ENCODE measurements at regions not wholly inside any gene's neighbourhood (a gene's known extent, or its start where the extent isn't known, plus 50 kb on each side); places are given as distances from the start of the nearest gene placed in this dataset.

DNA sequence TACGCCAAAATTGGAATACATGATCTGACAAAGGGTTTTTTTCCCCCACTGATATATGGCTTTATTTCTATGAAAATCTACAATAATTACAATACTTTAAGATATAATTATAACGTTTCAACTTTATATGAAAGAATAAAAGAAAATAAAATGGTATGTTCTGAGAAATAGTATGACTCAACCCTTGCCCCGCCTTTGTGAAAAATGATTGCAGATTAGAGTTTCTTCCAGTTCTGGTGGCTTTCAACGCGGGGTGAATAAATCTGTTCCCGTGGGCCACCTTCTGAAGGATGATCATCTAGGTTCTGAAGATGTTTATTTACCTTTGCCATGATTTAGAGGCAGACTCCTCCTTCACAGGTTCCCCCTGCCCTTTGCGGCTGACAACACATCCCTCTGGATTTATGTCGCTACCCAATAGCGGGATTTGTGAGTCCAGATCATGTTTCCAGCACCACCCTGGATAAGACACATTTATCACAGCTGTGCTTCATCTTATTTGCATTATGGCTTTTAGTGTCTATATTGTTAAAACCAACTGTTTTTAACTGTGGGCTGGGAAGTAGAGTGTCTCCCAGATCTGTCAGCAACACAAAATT is 607.0 kb upstream of the KIRREL3 start:
- no peak overlapping the region for H3K4me3 ChIP-seq (ENCODE audit: low read depth, low read length)
- no peaks in the 10 kb centered on the region for H3K36me3 ChIP-seq (ENCODE audit: control insufficient read depth, insufficient read depth, low read length)
- H3K9ac ChIP-seq (ENCODE audit: low read depth, low read length) = no peak overlapping the region
- H3K9me3 ChIP-seq (ENCODE audit: control insufficient read depth, insufficient read depth, low read length) = no peaks in the 10 kb centered on the region
- H3K4me1 ChIP-seq (ENCODE audit: control insufficient read depth, insufficient read depth, low read length) = peaks cover 8% of the 10 kb centered on the region
- no peaks in the 10 kb centered on the region for H3K27me3 ChIP-seq (ENCODE audit: control insufficient read depth, insufficient read depth, low read length)

DNA sequence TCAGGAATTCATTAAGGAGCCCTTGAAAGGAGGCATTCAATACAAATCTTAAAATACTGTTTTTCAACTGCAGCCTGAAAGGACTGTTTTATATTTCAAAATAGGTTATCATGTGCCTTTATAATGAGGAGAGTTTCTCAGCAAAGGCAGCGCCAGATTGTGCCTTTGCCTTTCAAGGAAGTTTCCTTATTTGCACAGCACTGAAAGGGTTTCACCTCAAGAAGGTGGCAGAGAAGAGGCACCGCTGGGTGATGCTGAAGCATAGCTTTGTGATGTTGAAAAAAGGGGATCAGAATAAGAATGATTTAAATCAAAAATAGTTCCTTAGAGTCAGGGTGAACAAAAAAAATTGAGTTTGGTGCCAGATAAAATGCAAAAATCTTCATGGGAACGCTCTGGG is 601.0 kb upstream of the KIRREL3 start:
- H3K9me3 ChIP-seq (ENCODE audit: control insufficient read depth, insufficient read depth, low read length) = no peaks in the 10 kb centered on the region
- no peaks in the 10 kb centered on the region for H3K27me3 ChIP-seq (ENCODE audit: control insufficient read depth, insufficient read depth, low read length)
- no peak overlapping the region for H3K4me3 ChIP-seq (ENCODE audit: low read depth, low read length)

GRCh38 chr11:127600674-127601073 is 600.1 kb upstream of the KIRREL3 start:
- no peaks in the 10 kb centered on the region for H3K27me3 ChIP-seq (ENCODE audit: control insufficient read depth, insufficient read depth, low read length)
- no peak overlapping the region for H3K4me3 ChIP-seq (ENCODE audit: low read depth, low read length)
- H3K36me3 ChIP-seq (ENCODE audit: control insufficient read depth, insufficient read depth, low read length) = no peaks in the 10 kb centered on the region
- no peaks in the 10 kb centered on the region for H3K9me3 ChIP-seq (ENCODE audit: control insufficient read depth, insufficient read depth, low read length)
- H3K4me1 ChIP-seq (ENCODE audit: control insufficient read depth, insufficient read depth, low read length) = peaks cover 5% of the 10 kb centered on the region
- H3K9ac ChIP-seq (ENCODE audit: low read depth, low read length) = no peak overlapping the region

More for the DNA sequence above, 601.0 kb upstream of the KIRREL3 start:
- no peaks in the 10 kb centered on the region for H3K36me3 ChIP-seq (ENCODE audit: control insufficient read depth, insufficient read depth, low read length)
- peaks cover 5% of the 10 kb centered on the region for H3K4me1 ChIP-seq (ENCODE audit: control insufficient read depth, insufficient read depth, low read length)
- no peak overlapping the region for H3K9ac ChIP-seq (ENCODE audit: low read depth, low read length)

- Histone ChIP-seq H3K36me3 (ENCODE audit: control insufficient read depth, insufficient read depth, low read length) (no peaks in the 10 kb centered on the region), H3K9me3 (ENCODE audit: control insufficient read depth, insufficient read depth, low read length) (no peaks in the 10 kb centered on the region), H3K27me3 (ENCODE audit: control insufficient read depth, insufficient read depth, low read length) (no peaks in the 10 kb centered on the region), H3K9ac (ENCODE audit: low read depth, low read length) (no peak overlapping the region), H3K4me3 (ENCODE audit: low read depth, low read length) (no peak overlapping the region), H3K4me1 (ENCODE audit: control insufficient read depth, insufficient read depth, low read length) (peaks cover 5% of the 10 kb centered on the region)
Observed at GRCh38 chr11:127598476-127598875, 597.9 kb upstream of the KIRREL3 start.

GRCh38 chr11:127596433-127596832 is 595.9 kb upstream of the KIRREL3 start:
- Histone ChIP-seq H3K9ac (ENCODE audit: low read depth, low read length) (no peak overlapping the region), H3K36me3 (ENCODE audit: control insufficient read depth, insufficient read depth, low read length) (no peaks in the 10 kb centered on the region), H3K4me1 (ENCODE audit: control insufficient read depth, insufficient read depth, low read length) (peaks cover 4% of the 10 kb centered on the region), H3K9me3 (ENCODE audit: control insufficient read depth, insufficient read depth, low read length) (no peaks in the 10 kb centered on the region), H3K27me3 (ENCODE audit: control insufficient read depth, insufficient read depth, low read length) (no peaks in the 10 kb centered on the region), H3K4me3 (ENCODE audit: low read depth, low read length) (no peak overlapping the region)

GRCh38 chr11:127592371-127592770 is 591.8 kb upstream of the KIRREL3 start:
- H3K9ac ChIP-seq (ENCODE audit: low read depth, low read length) = no peak overlapping the region
- H3K9me3 ChIP-seq (ENCODE audit: control insufficient read depth, insufficient read depth, low read length) = no peaks in the 10 kb centered on the region
- H3K4me3 ChIP-seq (ENCODE audit: low read depth, low read length) = no peak overlapping the region
- H3K36me3 ChIP-seq (ENCODE audit: control insufficient read depth, insufficient read depth, low read length) = no peaks in the 10 kb centered on the region
- no peaks in the 10 kb centered on the region for H3K27me3 ChIP-seq (ENCODE audit: control insufficient read depth, insufficient read depth, low read length)
- no peaks in the 10 kb centered on the region for H3K4me1 ChIP-seq (ENCODE audit: control insufficient read depth, insufficient read depth, low read length)

DNA sequence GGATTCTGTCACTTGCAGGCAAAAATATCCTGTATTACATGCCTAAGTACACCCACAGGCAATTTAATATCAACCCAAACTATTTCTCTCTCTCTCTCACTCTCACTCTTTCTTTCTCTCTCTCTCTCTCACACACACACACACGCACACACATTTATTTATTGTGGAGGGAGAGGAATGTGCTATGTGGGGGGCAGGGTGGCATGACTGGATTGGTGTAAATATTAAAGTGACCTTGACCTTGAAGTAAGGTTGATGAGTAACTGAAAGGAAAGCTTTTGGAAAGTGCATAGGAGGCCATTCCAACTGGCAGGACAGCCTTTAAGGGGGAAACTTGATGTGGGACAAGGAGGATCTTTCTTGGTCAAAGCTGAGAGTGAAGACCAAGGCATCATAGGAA is 589.7 kb upstream of the KIRREL3 start:
- H3K36me3 ChIP-seq (ENCODE audit: control insufficient read depth, insufficient read depth, low read length) = no peaks in the 10 kb centered on the region
- H3K4me3 ChIP-seq (ENCODE audit: low read depth, low read length) = no peak overlapping the region
- H3K9ac ChIP-seq (ENCODE audit: low read depth, low read length) = no peak overlapping the region
- no peaks in the 10 kb centered on the region for H3K27me3 ChIP-seq (ENCODE audit: control insufficient read depth, insufficient read depth, low read length)
- H3K9me3 ChIP-seq (ENCODE audit: control insufficient read depth, insufficient read depth, low read length) = no peaks in the 10 kb centered on the region
- H3K4me1 ChIP-seq (ENCODE audit: control insufficient read depth, insufficient read depth, low read length) = no peaks in the 10 kb centered on the region

- H3K9me3 ChIP-seq (ENCODE audit: control insufficient read depth, insufficient read depth, low read length) = no peaks in the 10 kb centered on the region
- H3K9ac ChIP-seq (ENCODE audit: low read depth, low read length) = no peak overlapping the region
- no peaks in the 10 kb centered on the region for H3K36me3 ChIP-seq (ENCODE audit: control insufficient read depth, insufficient read depth, low read length)
- no peaks in the 10 kb centered on the region for H3K4me1 ChIP-seq (ENCODE audit: control insufficient read depth, insufficient read depth, low read length)
- no peaks in the 10 kb centered on the region for H3K27me3 ChIP-seq (ENCODE audit: control insufficient read depth, insufficient read depth, low read length)
- no peak overlapping the region for H3K4me3 ChIP-seq (ENCODE audit: low read depth, low read length)
Observed at GRCh38 chr11:127588431-127588830, 587.9 kb upstream of the KIRREL3 start.

DNA sequence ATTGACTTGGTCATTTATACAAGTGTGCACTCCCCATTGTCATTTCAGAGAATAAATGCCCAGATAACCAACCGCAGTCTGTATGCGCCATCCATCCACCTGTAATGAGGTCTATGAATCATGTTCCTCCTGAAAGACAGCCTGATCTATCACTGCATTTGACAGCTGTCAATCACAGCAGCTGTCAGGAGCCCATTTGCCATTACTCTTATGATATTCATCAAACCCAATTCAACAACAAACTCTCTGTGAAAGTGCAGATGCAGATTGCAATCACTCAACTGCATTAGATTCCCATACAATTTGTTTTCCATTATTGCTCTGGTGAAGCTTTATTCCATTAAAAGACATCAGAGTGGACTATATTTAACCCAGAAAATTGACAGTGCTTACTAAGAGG is 586.9 kb upstream of the KIRREL3 start:
- no peak overlapping the region for H3K4me3 ChIP-seq (ENCODE audit: low read depth, low read length)

DNA sequence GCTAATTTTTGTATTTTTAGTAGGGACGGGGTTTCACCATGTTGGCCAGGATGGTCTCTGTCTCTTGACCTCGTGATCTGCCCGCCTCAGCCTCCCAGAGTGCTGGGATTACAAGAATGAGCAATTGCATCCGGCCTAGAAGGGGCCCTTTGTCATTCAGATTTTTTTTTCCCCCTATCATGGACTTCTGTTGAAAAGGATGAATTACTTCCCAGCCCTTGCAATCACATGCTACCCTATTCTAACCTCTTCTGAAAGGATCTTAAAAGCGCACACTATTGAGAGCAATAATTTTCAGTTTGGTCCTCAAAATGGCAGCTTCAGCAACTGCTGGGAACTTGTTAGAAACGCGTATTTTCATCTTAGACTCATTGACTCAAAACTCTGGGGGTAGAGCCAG is 575.6 kb upstream of the KIRREL3 start:
- Histone ChIP-seq H3K9ac (ENCODE audit: low read depth, low read length) (no peak overlapping the region), H3K4me1 (ENCODE audit: control insufficient read depth, insufficient read depth, low read length) (peaks cover 8% of the 10 kb centered on the region), H3K4me3 (ENCODE audit: low read depth, low read length) (no peak overlapping the region), H3K9me3 (ENCODE audit: control insufficient read depth, insufficient read depth, low read length) (no peaks in the 10 kb centered on the region), H3K27me3 (ENCODE audit: control insufficient read depth, insufficient read depth, low read length) (no peaks in the 10 kb centered on the region), H3K36me3 (ENCODE audit: control insufficient read depth, insufficient read depth, low read length) (no peaks in the 10 kb centered on the region)

More for the DNA sequence above, 586.9 kb upstream of the KIRREL3 start:
- H3K9me3 ChIP-seq (ENCODE audit: control insufficient read depth, insufficient read depth, low read length) = no peaks in the 10 kb centered on the region
- H3K9ac ChIP-seq (ENCODE audit: low read depth, low read length) = no peak overlapping the region
- no peaks in the 10 kb centered on the region for H3K36me3 ChIP-seq (ENCODE audit: control insufficient read depth, insufficient read depth, low read length)
- no peaks in the 10 kb centered on the region for H3K27me3 ChIP-seq (ENCODE audit: control insufficient read depth, insufficient read depth, low read length)
- no peaks in the 10 kb centered on the region for H3K4me1 ChIP-seq (ENCODE audit: control insufficient read depth, insufficient read depth, low read length)

GRCh38 chr11:127574478-127574877 is 573.9 kb upstream of the KIRREL3 start:
- Histone ChIP-seq H3K36me3 (ENCODE audit: control insufficient read depth, insufficient read depth, low read length) (no peaks in the 10 kb centered on the region), H3K9me3 (ENCODE audit: control insufficient read depth, insufficient read depth, low read length) (no peaks in the 10 kb centered on the region), H3K4me1 (ENCODE audit: control insufficient read depth, insufficient read depth, low read length) (peaks cover 8% of the 10 kb centered on the region), H3K4me3 (ENCODE audit: low read depth, low read length) (no peak overlapping the region), H3K27me3 (ENCODE audit: control insufficient read depth, insufficient read depth, low read length) (no peaks in the 10 kb centered on the region), H3K9ac (ENCODE audit: low read depth, low read length) (no peak overlapping the region)

GRCh38 chr11:127568891-127569290 is 568.3 kb upstream of the KIRREL3 start:
- Histone ChIP-seq H3K9ac (ENCODE audit: low read depth, low read length) (no peak overlapping the region), H3K4me1 (ENCODE audit: control insufficient read depth, insufficient read depth, low read length) (peaks cover 4% of the 10 kb centered on the region), H3K9me3 (ENCODE audit: control insufficient read depth, insufficient read depth, low read length) (no peaks in the 10 kb centered on the region), H3K27me3 (ENCODE audit: control insufficient read depth, insufficient read depth, low read length) (no peaks in the 10 kb centered on the region), H3K36me3 (ENCODE audit: control insufficient read depth, insufficient read depth, low read length) (no peaks in the 10 kb centered on the region), H3K4me3 (ENCODE audit: low read depth, low read length) (no peak overlapping the region)

Data from iPS-15b (cell line).